OCI-LY3 (cell line): ENCODE measurements at regions not wholly inside any gene's neighbourhood (a gene's known extent, or its start where the extent isn't known, plus 50 kb on each side); places are given as distances from the start of the nearest gene placed in this dataset.

Experiments
- H2AFZ ChIP-seq: fragments of 200-600, 300-600 bp; shearing (Covaris generic); 2 replicates; pipeline ENCODE4 v1.6.0; 2014; ENCODE audit warnings: antibody characterized with exemption, low read depth, low read length
- H3K27ac ChIP-seq: fragments of 200-600, 300-600 bp; sonication (generic); 2 replicates; pipeline ENCODE4 v1.5.1; 2014; ENCODE audit warnings: mild to moderate bottlenecking, low read length, moderate library complexity, mixed read lengths
- H3K27me3 ChIP-seq: fragments of 200-600, 300-600 bp; sonication (generic); 2 replicates; pipeline ENCODE4 v1.6.1; 2014; ENCODE audit warnings: low read depth, low read length, mixed read lengths
- H3K36me3 ChIP-seq: fragments of 200-600, 300-600 bp; sonication (generic); replicated peaks from 2 replicates; pipeline ENCODE3; 2014; ENCODE audit warnings: low read depth, low read length, mixed read lengths
- H3K4me1 ChIP-seq: fragments of 300-600, 200-600 bp; sonication (generic); 2 replicates; pipeline ENCODE4 v1.6.1; 2014; ENCODE audit warnings: low read length, mixed read lengths
- H3K4me2 ChIP-seq: fragments of 200-600, 300-600 bp; sonication (generic); 2 replicates; pipeline ENCODE4 v1.6.1; 2014; ENCODE audit warnings: low read length, mixed read lengths
- H3K4me3 ChIP-seq: fragments of 300-600, 200-600 bp; sonication (generic); 2 replicates; pipeline ENCODE4 v1.5.1; 2014; ENCODE audit warnings: antibody characterized with exemption, mild to moderate bottlenecking, low read length, moderate library complexity
- H3K79me2 ChIP-seq: fragments of 300-600, 200-600 bp; shearing (Covaris generic); 2 replicates; pipeline ENCODE4 v1.6.1; 2014; ENCODE audit warnings: mild to moderate bottlenecking, low read length, mixed read lengths
- H3K9ac ChIP-seq: fragments of 300-600, 200-600 bp; shearing (Covaris generic); 2 replicates; pipeline ENCODE4 v1.6.0; 2014; ENCODE audit warnings: mild to moderate bottlenecking, low read length, moderate library complexity
- H3K9me3 ChIP-seq: fragments of 200-600, 300-600 bp; shearing (Covaris generic); 2 replicates; pipeline ENCODE4 v1.6.1; 2014; ENCODE audit warnings: low read length, mixed read lengths; ENCODE audit not compliant: insufficient read depth
- H4K20me1 ChIP-seq: fragments of 200-600, 300-600 bp; sonication (generic); 2 replicates; pipeline ENCODE4 v1.6.1; 2016; ENCODE audit warnings: low read length, mixed read lengths; ENCODE audit not compliant: insufficient read depth
- EZH2phosphoT487 ChIP-seq: fragments of 200-600 bp; shearing (Covaris generic); IDR thresholded peaks from 2 replicates; pipeline ENCODE4 v1.6.1; 2018; ENCODE audit warnings: antibody characterized with exemption, mixed run types, low read depth
- TF ChIP-seq, protein P1 (sequence below): fragments of 200-600, 300-600 bp; sonication (generic); IDR thresholded peaks from 2 replicates; pipeline ENCODE4 v1.5.1; 2014; ENCODE audit warnings: antibody characterized with exemption, low read length, low read depth

DNA sequence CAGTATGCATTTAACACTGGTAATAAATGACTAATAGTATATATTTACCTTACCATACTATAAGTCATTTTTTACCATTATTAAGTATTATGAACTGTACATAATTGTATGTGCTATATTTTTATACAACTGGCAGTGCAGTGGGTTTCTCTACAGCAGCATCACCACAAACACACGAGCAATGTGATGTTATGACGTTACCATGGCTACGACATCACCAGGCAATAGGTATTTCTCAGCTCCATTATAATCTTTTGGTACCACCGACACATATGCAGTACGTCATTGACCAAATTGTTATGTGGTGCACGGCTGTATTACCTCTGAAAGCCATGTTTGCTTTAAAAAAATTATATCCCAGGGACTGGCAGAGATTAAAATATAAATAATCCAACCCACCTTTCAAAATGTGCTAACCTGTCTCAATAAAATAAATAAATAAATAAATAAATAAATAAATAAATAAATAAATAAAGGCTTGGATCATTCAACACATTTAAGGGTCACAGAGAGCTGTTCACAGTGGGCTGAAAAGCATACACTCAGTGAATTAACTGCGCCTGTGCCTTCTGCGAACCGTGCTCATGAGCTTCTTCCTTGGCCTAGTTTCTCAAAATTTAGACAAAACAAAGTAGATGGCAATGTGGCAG lies 121.4 kb upstream of the SLC35F3 start:
- Histone ChIP-seq H3K9ac (no peak overlapping the region), H2AFZ (no peak overlapping the region), H3K4me1 (no peaks in the 10 kb centered on the region), H3K27me3 (no peaks in the 10 kb centered on the region), H4K20me1 (no peaks in the 10 kb centered on the region), H3K36me3 (no peaks in the 10 kb centered on the region), H3K4me3 (no peak overlapping the region), H3K4me2 (no peak overlapping the region), H3K9me3 (no peaks in the 10 kb centered on the region), H3K27ac (no peak overlapping the region), H3K79me2 (no peaks in the 10 kb centered on the region)
- TF ChIP-seq, protein P1, sequence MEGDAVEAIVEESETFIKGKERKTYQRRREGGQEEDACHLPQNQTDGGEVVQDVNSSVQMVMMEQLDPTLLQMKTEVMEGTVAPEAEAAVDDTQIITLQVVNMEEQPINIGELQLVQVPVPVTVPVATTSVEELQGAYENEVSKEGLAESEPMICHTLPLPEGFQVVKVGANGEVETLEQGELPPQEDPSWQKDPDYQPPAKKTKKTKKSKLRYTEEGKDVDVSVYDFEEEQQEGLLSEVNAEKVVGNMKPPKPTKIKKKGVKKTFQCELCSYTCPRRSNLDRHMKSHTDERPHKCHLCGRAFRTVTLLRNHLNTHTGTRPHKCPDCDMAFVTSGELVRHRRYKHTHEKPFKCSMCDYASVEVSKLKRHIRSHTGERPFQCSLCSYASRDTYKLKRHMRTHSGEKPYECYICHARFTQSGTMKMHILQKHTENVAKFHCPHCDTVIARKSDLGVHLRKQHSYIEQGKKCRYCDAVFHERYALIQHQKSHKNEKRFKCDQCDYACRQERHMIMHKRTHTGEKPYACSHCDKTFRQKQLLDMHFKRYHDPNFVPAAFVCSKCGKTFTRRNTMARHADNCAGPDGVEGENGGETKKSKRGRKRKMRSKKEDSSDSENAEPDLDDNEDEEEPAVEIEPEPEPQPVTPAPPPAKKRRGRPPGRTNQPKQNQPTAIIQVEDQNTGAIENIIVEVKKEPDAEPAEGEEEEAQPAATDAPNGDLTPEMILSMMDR = no peak
- TF ChIP-seq EZH2phosphoT487 = no peak

GRCh38 chr1:233787599-233787998 lies 116.9 kb upstream of the SLC35F3 start:
- TF ChIP-seq EZH2phosphoT487 = no peak
- TF ChIP-seq, protein P1 = no peak
- Histone ChIP-seq H3K79me2 (no peaks in the 10 kb centered on the region), H3K4me2 (no peak overlapping the region), H3K36me3 (no peaks in the 10 kb centered on the region), H3K9ac (no peak overlapping the region), H3K27ac (no peak overlapping the region), H4K20me1 (no peaks in the 10 kb centered on the region), H3K4me1 (no peaks in the 10 kb centered on the region), H3K9me3 (no peaks in the 10 kb centered on the region), H3K4me3 (no peak overlapping the region), H3K27me3 (no peaks in the 10 kb centered on the region), H2AFZ (no peak overlapping the region)

GRCh38 chr1:233788687-233789086 lies 115.8 kb upstream of the SLC35F3 start:
- Histone ChIP-seq H4K20me1 (no peaks in the 10 kb centered on the region), H3K9me3 (no peaks in the 10 kb centered on the region), H2AFZ (no peak overlapping the region), H3K36me3 (no peaks in the 10 kb centered on the region), H3K4me3 (no peak overlapping the region), H3K27ac (no peak overlapping the region), H3K9ac (no peak overlapping the region), H3K4me2 (no peak overlapping the region), H3K79me2 (no peaks in the 10 kb centered on the region), H3K4me1 (no peaks in the 10 kb centered on the region), H3K27me3 (no peaks in the 10 kb centered on the region)
- TF ChIP-seq, protein P1 = no peak
- no peak for TF ChIP-seq EZH2phosphoT487

- Histone ChIP-seq H3K9me3 (no peaks in the 10 kb centered on the region), H4K20me1 (no peaks in the 10 kb centered on the region), H3K4me2 (no peak overlapping the region), H3K36me3 (no peaks in the 10 kb centered on the region), H3K79me2 (no peaks in the 10 kb centered on the region), H3K9ac (no peak overlapping the region), H3K4me1 (no peaks in the 10 kb centered on the region), H2AFZ (no peak overlapping the region), H3K27me3 (no peaks in the 10 kb centered on the region), H3K4me3 (no peak overlapping the region), H3K27ac (no peak overlapping the region)
- TF ChIP-seq, protein P1 = no peak
- TF ChIP-seq EZH2phosphoT487 = no peak
Observed at GRCh38 chr1:233790121-233790520, 114.4 kb upstream of the SLC35F3 start.
